Liver (tissue), 3 donors: ENCODE measurements at regions not wholly inside any gene's neighbourhood (a gene's known extent, or its start where the extent isn't known, plus 50 kb on each side); places are given as distances from the start of the nearest gene placed in this dataset.
"Not testable (repeated sequence)": the region's sequence is repeated elsewhere in the genome, so short reads cannot be mapped to it uniquely, and the experiment has no call there.

Experiments
- EGR1 ChIP-seq, 2 donors: IDR thresholded peaks; 2 replicates each; pipeline ENCODE4 v1.6.1; 2016 to 2018; ENCODE audit warnings: antibody characterized with exemption in 2 of 2, low read depth in 2 of 2
- FOXA1 ChIP-seq: IDR thresholded peaks from 2 replicates; pipeline ENCODE4 v1.6.1; 2016; ENCODE audit warnings: antibody characterized with exemption
- RAD21 ChIP-seq, 2 donors: IDR thresholded peaks; 2 replicates each; pipeline ENCODE4 v1.6.1; 2016; ENCODE audit warnings: antibody characterized with exemption in 2 of 2, mild to moderate bottlenecking in 2 of 2
- SP1 ChIP-seq: IDR thresholded peaks from 2 replicates; pipeline ENCODE4 v1.6.1; 2018; ENCODE audit warnings: antibody characterized with exemption, mild to moderate bottlenecking
- TAF1 ChIP-seq: conservative IDR thresholded peaks from 2 replicates; pipeline ENCODE4 v1.6.1; 2016; ENCODE audit warnings: antibody characterized with exemption, mild to moderate bottlenecking
- YY1 ChIP-seq: IDR thresholded peaks from 2 replicates; pipeline ENCODE4 v1.6.1; 2016; ENCODE audit warnings: antibody characterized with exemption, mild to moderate bottlenecking
- TF ChIP-seq, protein P1 (sequence below): IDR thresholded peaks from 2 replicates; pipeline ENCODE4 v1.6.1; 2016; ENCODE audit warnings: antibody characterized with exemption, mild to moderate bottlenecking
- TF ChIP-seq, protein P2 (sequence below): fragments of 150-350 bp; IDR thresholded peaks from 2 replicates; pipeline ENCODE4 v1.5.1; 2017; ENCODE audit warnings: improper control_type of control experiment, low read depth, low read length; ENCODE audit not compliant: missing input control
- TF ChIP-seq, protein P3 (sequence below): IDR thresholded peaks from 2 replicates; pipeline ENCODE4 v1.6.1; 2016; ENCODE audit warnings: antibody characterized with exemption
- donor health status: healthy.
- donor health status: healthy.

DNA sequence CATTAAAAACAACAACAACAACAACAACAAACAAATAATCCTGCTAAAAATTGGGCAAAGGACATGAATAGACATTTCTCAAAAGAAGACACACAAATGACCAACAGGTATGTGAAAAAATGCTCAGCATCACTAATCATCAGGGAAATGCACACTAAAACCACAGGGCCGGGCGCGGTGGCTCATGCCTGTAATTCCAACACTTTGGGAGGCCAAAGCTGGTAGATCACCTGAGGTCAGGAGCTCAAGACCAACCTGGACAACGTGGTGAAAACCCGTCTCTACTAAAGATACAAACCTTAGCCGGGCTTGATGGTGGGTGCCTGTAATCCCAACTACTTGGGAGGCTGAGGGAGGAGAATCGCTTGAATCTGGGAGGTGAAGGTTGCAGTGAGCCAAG is 103.6 kb downstream of the C11orf87 start:
- not testable (repeated sequence) for TF ChIP-seq TAF1; EGR1 (IDR thresholded peaks at IDR 0.05; ENCODE audit: low read depth in 2 of 2); SP1; RAD21 (IDR thresholded peaks at IDR 0.05); YY1; FOXA1
- TF ChIP-seq, protein P1, sequence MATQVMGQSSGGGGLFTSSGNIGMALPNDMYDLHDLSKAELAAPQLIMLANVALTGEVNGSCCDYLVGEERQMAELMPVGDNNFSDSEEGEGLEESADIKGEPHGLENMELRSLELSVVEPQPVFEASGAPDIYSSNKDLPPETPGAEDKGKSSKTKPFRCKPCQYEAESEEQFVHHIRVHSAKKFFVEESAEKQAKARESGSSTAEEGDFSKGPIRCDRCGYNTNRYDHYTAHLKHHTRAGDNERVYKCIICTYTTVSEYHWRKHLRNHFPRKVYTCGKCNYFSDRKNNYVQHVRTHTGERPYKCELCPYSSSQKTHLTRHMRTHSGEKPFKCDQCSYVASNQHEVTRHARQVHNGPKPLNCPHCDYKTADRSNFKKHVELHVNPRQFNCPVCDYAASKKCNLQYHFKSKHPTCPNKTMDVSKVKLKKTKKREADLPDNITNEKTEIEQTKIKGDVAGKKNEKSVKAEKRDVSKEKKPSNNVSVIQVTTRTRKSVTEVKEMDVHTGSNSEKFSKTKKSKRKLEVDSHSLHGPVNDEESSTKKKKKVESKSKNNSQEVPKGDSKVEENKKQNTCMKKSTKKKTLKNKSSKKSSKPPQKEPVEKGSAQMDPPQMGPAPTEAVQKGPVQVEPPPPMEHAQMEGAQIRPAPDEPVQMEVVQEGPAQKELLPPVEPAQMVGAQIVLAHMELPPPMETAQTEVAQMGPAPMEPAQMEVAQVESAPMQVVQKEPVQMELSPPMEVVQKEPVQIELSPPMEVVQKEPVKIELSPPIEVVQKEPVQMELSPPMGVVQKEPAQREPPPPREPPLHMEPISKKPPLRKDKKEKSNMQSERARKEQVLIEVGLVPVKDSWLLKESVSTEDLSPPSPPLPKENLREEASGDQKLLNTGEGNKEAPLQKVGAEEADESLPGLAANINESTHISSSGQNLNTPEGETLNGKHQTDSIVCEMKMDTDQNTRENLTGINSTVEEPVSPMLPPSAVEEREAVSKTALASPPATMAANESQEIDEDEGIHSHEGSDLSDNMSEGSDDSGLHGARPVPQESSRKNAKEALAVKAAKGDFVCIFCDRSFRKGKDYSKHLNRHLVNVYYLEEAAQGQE = not testable (repeated sequence)
- TF ChIP-seq, protein P2, sequence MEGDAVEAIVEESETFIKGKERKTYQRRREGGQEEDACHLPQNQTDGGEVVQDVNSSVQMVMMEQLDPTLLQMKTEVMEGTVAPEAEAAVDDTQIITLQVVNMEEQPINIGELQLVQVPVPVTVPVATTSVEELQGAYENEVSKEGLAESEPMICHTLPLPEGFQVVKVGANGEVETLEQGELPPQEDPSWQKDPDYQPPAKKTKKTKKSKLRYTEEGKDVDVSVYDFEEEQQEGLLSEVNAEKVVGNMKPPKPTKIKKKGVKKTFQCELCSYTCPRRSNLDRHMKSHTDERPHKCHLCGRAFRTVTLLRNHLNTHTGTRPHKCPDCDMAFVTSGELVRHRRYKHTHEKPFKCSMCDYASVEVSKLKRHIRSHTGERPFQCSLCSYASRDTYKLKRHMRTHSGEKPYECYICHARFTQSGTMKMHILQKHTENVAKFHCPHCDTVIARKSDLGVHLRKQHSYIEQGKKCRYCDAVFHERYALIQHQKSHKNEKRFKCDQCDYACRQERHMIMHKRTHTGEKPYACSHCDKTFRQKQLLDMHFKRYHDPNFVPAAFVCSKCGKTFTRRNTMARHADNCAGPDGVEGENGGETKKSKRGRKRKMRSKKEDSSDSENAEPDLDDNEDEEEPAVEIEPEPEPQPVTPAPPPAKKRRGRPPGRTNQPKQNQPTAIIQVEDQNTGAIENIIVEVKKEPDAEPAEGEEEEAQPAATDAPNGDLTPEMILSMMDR = not testable (repeated sequence)
- TF ChIP-seq, protein P3, sequence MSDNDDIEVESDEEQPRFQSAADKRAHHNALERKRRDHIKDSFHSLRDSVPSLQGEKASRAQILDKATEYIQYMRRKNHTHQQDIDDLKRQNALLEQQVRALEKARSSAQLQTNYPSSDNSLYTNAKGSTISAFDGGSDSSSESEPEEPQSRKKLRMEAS = not testable (repeated sequence)
